ENCODE measurements at regions not wholly inside any gene's neighbourhood (a gene's known extent, or its start where the extent isn't known, plus 50 kb on each side); places are given as distances from the start of the nearest gene placed in this dataset.

- TF ChIP-seq CTCF (conservative IDR thresholded peaks at IDR 0.05) = no peak
- TF ChIP-seq ZFX (IDR thresholded peaks at IDR 0.05) = no peak
Observed at GRCh38 chr12:60212159-60213000, 616.6 kb downstream of the SLC16A7 start.
